NCI-H146 (cell line): ENCODE measurements at regions not wholly inside any gene's neighbourhood (a gene's known extent, or its start where the extent isn't known, plus 50 kb on each side); places are given as distances from the start of the nearest gene placed in this dataset.
A peak's percentile ranks its signal among the peaks of the same experiment; 100 is the strongest.

ENCODE experiments used
- DNase-seq: peaks from one replicate; lab custom pipeline; 2025; lab: John Stamatoyannopoulos, UW

- no peak for DNase-seq
Observed at GRCh38 chr2:150617351-150617978, 130.0 kb upstream of the RND3 start.

- no peak for DNase-seq
Observed at GRCh38 chr2:150612957-150613710, 125.7 kb upstream of the RND3 start.

DNA sequence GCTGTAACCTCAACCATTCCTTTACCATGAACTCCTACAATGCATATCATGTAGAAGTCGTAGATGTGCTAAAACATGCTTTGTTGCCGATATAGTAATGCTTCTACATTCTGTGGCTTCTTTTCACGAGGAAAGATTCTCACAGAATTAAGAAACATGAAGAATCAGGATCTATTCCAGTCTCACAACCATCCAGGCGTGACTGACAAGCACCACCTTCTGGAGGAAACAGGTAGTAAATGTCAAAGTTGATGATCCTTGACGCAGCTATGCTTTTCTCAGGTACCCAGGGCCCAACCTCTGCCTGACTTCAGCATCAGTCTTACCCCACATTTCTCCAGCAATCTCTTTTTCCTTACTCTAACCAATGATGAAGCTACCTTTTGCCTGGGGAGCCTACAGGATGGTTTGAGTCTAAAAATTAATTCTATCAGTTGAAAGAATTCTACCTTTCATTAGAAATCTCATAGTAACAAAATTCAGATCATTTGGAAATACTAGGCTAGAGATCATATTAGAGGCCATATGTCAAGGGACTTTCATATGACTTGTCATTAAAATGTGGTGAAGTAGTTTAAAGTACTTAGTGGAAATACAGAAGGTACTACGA is 123.3 kb upstream of the RND3 start:
- no peak for DNase-seq

DNA sequence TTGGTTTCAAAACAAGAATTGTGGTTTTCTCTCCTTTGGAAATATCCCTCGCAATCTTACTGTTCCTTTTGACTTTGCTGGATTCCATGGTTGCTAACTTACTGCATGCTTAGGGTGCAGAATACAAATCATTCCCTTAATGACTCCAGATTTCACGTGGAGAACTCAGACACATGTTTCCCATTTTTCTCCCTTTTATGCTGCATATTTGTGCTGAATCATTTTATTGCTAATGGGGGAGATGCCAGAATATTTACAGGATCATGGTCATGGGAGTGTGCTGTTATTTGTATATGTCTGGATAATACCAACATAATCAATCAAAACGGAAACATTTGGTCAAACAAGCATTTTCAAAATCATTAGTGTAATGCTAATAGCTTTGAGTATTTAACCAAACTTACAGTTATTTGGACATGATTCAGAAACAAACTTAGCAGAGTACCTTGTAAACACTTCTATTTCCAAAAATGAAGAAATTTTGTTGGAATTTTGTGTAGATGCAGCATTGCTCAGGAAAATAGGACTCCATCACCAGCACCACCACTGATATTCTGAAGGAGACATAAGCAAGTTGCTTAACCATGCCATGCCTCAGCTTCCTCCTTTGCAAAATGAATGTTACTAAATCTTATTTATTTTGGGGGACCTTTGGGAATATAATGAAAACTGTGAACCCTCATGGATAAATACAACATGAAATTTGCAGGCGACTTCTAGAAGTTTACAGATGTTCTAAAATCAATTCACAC is 122.5 kb upstream of the RND3 start:
- no peak for DNase-seq

DNA sequence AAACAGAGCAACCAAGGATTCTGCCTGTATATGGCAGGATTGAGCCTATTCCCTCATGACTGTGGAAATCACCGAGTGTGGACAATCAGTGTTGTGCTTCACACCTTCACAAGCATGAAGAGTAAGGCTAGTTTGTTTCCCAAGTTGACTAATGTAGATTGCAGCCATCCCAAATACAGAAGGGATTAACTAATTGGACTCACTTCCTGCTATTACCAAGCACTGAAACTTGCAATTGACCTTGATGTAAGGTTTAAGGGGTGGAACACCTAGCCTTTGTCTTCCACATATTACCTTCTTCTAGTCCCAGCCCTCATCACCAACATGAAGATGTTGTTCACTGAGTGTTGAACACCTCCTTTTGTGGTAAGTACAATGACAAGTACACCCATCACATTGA is 120.9 kb upstream of the RND3 start:
- DNase-seq = no peak

DNA sequence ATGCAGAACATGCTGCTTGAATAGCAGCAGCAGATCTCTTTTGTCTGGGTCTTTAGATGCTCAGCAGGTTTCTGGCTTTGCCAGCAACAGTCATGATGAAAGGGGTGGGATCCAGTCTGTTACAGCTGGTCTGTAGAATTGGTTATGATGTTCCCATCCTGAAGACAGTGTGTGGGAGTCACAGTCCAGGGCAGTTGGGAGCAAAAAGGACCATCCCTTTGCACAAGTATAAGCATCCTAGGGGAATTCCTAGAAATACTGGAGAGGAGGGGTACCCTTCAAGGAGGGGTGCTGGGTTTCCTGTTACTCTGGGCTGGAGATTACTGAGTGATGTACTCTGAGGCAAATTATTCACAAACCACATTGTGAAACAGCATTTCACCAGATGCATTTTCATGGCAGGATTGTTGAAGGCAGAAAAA is 119.9 kb upstream of the RND3 start:
- DNase-seq = peak; percentile 60

DNA sequence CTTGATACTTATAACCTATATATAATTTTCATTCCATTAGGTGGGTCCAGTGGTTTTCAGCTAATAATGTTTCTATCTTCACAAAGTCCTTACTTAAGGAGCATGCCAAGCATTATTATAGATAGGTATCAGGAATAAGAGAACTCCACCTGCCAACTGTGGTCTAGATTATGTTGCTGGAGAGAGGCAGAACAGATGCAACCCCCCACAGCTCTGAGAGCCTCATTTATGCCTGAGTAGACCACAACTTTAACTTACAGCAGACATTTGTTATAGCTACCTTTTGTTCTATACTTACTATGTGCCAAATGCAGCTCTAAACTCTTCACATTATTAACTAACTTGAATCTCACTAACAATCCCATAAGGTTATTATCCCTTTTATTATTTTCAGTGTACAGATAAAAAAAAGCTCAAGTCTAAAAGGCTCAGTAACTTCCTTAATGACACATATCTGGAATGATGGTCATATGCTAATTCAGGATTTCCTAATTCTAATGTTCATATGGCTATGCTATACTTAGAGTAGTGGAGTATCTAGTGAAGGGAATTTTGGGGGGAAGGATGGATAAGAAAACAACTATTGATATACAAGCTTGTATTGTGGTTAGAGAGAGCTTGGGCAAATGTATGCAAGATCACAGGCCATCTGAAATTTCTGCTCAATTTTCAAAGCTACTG is 119.1 kb upstream of the RND3 start:
- DNase-seq = peak; percentile 3

DNA sequence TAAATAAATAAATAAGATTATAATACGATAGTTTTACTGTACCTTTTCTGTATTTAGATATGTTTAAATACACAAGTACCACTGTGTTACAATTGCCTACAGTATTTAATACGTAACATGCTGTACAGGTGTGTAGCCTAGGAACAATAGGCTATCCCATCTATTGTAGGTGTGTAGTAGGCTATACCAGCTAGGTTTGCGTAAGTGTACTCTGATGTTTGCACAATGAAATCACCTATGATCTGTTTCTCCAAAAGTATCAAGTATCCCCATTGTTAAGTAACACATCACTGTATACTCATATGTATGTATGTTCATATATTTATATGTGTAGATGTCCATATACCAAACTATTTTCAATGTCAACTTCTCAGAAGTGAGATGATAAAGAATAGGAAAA is 118.2 kb upstream of the RND3 start:
- no peak for DNase-seq

GRCh38 chr2:150601280-150602038 is 114.0 kb upstream of the RND3 start:
- DNase-seq = no peak

GRCh38 chr2:150599889-150600288 is 112.4 kb upstream of the RND3 start:
- no peak for DNase-seq

DNA sequence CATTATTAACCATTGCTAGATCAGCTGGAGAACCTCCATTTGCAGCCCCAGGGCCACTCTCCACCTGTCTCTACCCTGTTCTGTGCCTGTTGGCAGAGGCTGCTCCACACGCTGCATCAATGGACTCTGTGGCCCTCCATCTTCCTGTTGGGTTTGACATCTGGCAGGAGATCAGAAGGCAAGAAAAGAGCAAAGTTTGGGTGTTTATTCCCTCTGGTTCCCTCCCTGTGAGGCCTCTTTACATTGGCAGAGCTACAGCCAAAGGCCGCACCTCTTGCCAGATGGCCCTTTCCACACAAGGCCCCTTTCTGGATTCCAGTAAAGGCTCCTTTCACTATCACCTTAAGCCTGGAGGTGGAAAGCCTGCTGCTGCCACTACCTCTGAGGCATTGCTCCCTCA is 110.9 kb upstream of the RND3 start:
- no peak for DNase-seq

GRCh38 chr2:150595803-150596470 is 108.5 kb upstream of the RND3 start:
- no peak for DNase-seq

GRCh38 chr2:150594299-150594698 is 106.8 kb upstream of the RND3 start:
- no peak for DNase-seq

- no peak for DNase-seq
Observed at GRCh38 chr2:150591496-150592285, 104.2 kb upstream of the RND3 start.

GRCh38 chr2:150589681-150590080 is 102.2 kb upstream of the RND3 start:
- no peak for DNase-seq

GRCh38 chr2:150588506-150588870 is 101.0 kb upstream of the RND3 start:
- no peak for DNase-seq

DNA sequence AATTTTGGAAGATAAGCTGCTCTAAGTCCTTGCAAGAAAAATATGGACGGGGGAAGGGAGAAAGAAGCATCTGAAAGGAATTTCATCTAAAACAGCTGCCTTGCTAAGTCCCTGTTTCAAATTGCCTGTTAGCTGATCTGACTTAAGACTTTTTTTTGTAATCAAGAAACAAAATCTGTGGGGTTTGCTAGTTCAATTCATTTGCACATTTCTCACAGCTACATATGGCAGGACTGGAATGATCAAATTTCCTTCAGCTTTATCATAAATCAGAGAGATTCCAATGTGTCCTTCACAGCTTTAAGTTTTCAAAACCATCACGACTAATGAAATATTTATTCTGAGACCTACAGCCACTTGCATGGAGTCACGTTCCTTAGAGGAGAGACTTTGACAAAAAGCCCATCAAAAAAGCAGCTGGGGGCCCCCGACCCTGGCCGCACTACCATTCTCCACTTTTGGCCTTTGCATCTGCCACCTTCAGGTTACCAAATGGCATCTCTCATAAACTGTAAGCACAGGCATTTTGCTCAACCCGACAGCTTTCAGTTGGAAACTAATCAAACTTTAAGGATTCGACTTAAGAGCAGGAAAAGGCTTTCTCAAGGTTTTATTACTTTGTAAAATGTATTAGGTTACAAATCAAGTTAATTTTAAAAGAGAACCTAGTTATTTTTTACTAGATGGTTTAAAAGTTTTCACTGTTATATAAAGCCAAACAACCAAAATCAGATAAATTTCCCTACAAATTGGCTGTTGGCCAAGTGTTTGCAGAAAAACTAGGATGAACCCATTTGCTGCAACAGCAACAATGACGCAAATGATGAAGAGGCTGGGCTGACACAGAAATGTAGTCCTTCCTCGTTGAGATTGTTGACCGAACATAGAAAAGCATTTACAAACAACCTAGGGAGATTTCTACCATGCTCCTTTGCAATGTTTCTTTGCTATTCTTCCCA is 100.4 kb upstream of the RND3 start:
- DNase-seq = no peak

DNA sequence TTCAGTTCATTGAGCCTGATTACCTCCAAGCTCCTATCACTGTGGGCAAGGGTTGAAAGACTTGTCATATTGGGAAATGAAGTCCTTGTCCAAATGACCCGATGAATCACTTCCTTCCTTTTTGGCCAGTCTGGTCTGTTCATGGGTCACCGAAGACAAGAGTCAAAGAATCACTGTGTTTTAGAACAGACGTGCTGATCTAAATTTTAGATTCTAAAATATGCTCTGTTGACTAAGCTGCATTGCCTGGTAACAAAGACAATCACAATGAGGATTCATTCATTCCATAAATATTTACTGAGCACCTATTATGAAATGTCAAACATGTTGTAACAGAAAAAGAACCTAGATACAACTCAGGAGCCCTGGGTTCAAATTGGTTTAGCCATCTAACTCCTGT is 99.4 kb upstream of the RND3 start:
- DNase-seq = no peak
